H1 (cell line): ENCODE measurements at regions not wholly inside any gene's neighbourhood (a gene's known extent, or its start where the extent isn't known, plus 50 kb on each side); places are given as distances from the start of the nearest gene placed in this dataset.

Experiments
- CTCF ChIA-PET: fragments of 300-600 bp; sonication (Branson Sonifier 250); formaldehyde crosslinking; loops from one replicate; lab custom pipeline; 2021; ENCODE audit not compliant: partially characterized antibody; lab: Charles Lee
- POLR2A ChIA-PET: fragments of 300-600 bp; sonication (Branson Sonifier 250); formaldehyde crosslinking; loops from one replicate; lab custom pipeline; 2021; ENCODE audit warnings: inconsistent platforms; ENCODE audit not compliant: partially characterized antibody; lab: Charles Lee
- DNase-seq, 2 experiments: peaks; one replicate each; pipeline versions ENCODE4 v3.0.0 to v3.0.0-alpha.2; 2010 to 2022; ENCODE audit warnings: low spot score in 2 of 2, low read depth in 1 of 2, mixed read lengths in 1 of 2
- FAIRE-seq: peaks from 2 replicates; lab custom pipeline; 2011; peaks lifted over from hg19 to GRCh38; lab: Jason Lieb, UNC
- H2AFZ ChIP-seq: 2 replicates; pipeline ENCODE4 v1.8.1; 2012; ENCODE audit warnings: low read length, inconsistent platforms
- H2AK5ac ChIP-seq: 2 replicates; pipeline ENCODE4 v1.6.1; 2013; ENCODE audit warnings: low read depth, low read length
- H2BK120ac ChIP-seq: replicated peaks from 2 replicates; pipeline ENCODE3; 2013; ENCODE audit warnings: low read depth, low read length, inconsistent platforms
- H2BK12ac ChIP-seq: 2 replicates; pipeline ENCODE4 v1.6.1; 2013; ENCODE audit warnings: low read depth, low read length
- H2BK15ac ChIP-seq: 2 replicates; pipeline ENCODE4 v1.6.1; 2013; ENCODE audit warnings: low read length
- H2BK20ac ChIP-seq: 2 replicates; pipeline ENCODE4 v1.6.1; 2013; ENCODE audit warnings: low read length
- H2BK5ac ChIP-seq: 2 replicates; pipeline ENCODE4 v1.6.1; 2013; ENCODE audit warnings: low read depth, low read length
- H3K14ac ChIP-seq: 2 replicates; pipeline ENCODE4 v1.6.1; 2013; ENCODE audit warnings: inconsistent platforms; ENCODE audit not compliant: insufficient read length
- H3K18ac ChIP-seq: 2 replicates; pipeline ENCODE4 v1.6.1; 2013; ENCODE audit warnings: low read length; ENCODE audit errors: extremely low read depth
- H3K23ac ChIP-seq: 2 replicates; pipeline ENCODE4 v1.6.1; 2013; ENCODE audit warnings: inconsistent platforms; ENCODE audit not compliant: insufficient read length
- H3K23me2 ChIP-seq: 2 replicates; pipeline ENCODE4 v1.6.1; 2013; ENCODE audit warnings: low read depth, low read length
- H3K27ac ChIP-seq: 2 replicates; pipeline ENCODE4 v1.6.1; 2011; ENCODE audit warnings: low read depth, low read length, inconsistent platforms
- H3K27me3 ChIP-seq, 4 experiments: replicated peaks in 1 of 4; 1 replicate in 1 of 4; 2 replicates in 3 of 4; pipeline versions ENCODE4 v1.6.1 to v1.8.1; 2011 to 2013; ENCODE audit warnings: low read length in 3 of 4, mild to moderate bottlenecking in 3 of 4, inconsistent platforms in 2 of 4, mixed read lengths in 2 of 4, moderate library complexity in 1 of 4; ENCODE audit not compliant: control insufficient read depth in 3 of 4, insufficient read depth in 3 of 4; ENCODE audit errors: extremely low read depth in 1 of 4
- H3K36me3 ChIP-seq, 4 experiments: 2 replicates each; pipeline versions ENCODE4 v1.6.1 to v1.8.1; 2011 to 2013; ENCODE audit warnings: mild to moderate bottlenecking in 4 of 4, low read length in 3 of 4, moderate library complexity in 2 of 4, control low read depth in 1 of 4, inconsistent platforms in 1 of 4; ENCODE audit not compliant: insufficient read depth in 4 of 4, control insufficient read depth in 2 of 4
- H3K4ac ChIP-seq: replicated peaks from 2 replicates; pipeline ENCODE3; 2013; ENCODE audit warnings: low read length, low read depth, mixed read lengths, inconsistent platforms; ENCODE audit not compliant: insufficient read length
- H3K4me1 ChIP-seq, 4 experiments: replicated peaks in 1 of 4; 1 replicate in 1 of 4; 2 replicates in 3 of 4; pipeline versions ENCODE4 v1.6.1 to v1.8.1; 2011 to 2013; ENCODE audit warnings: low read length in 3 of 4, inconsistent platforms in 2 of 4, mixed read lengths in 1 of 4; ENCODE audit not compliant: insufficient read depth in 4 of 4, control insufficient read depth in 3 of 4
- H3K4me2 ChIP-seq, 2 experiments: 2 replicates each; pipeline versions ENCODE4 v1.6.1 to v1.8.1; 2011 to 2013; ENCODE audit warnings: low read depth in 2 of 2, low read length in 2 of 2, control low read depth in 1 of 2, inconsistent platforms in 1 of 2, mild to moderate bottlenecking in 1 of 2; ENCODE audit not compliant: insufficient read depth in 1 of 2
- H3K4me3 ChIP-seq, 4 experiments: fragments of 200-600, 300-600 bp in 1 of 4; sonication (generic), shearing (Covaris generic), sonication (Bioruptor Twin) in 1 of 4; 2 replicates each; pipeline versions ENCODE4 v1.5.1 to v1.8.1; 2011 to 2016; ENCODE audit warnings: low read length in 4 of 4, low read depth in 3 of 4, control low read depth in 2 of 4, inconsistent platforms in 2 of 4, mild to moderate bottlenecking in 2 of 4, mixed read lengths in 1 of 4, moderate library complexity in 1 of 4; ENCODE audit not compliant: insufficient read depth in 2 of 4; ENCODE audit errors: extremely low read depth in 1 of 4
- H3K56ac ChIP-seq: replicated peaks from 2 replicates; pipeline ENCODE3; 2013; ENCODE audit warnings: low read depth, mild to moderate bottlenecking, mixed read lengths, low read length, inconsistent platforms; ENCODE audit not compliant: insufficient read length
- H3K79me1 ChIP-seq: 2 replicates; pipeline ENCODE4 v1.6.1; 2013; ENCODE audit warnings: low read depth, low read length, control low read depth
- H3K79me2 ChIP-seq, 2 experiments: 2 replicates each; pipeline versions ENCODE4 v1.6.1 to v1.8.1; 2012 to 2013; ENCODE audit warnings: low read length in 2 of 2, mild to moderate bottlenecking in 2 of 2, inconsistent platforms in 1 of 2; ENCODE audit not compliant: insufficient read depth in 2 of 2, control insufficient read depth in 1 of 2
- H3K9ac ChIP-seq, 4 experiments: replicated peaks in 1 of 4; 1 replicate in 1 of 4; 2 replicates in 3 of 4; pipeline versions ENCODE4 v1.6.1 to v1.8.1; 2011 to 2013; ENCODE audit warnings: low read depth in 3 of 4, low read length in 3 of 4, control low read depth in 2 of 4, mild to moderate bottlenecking in 2 of 4, moderate library complexity in 2 of 4, inconsistent platforms in 1 of 4; ENCODE audit errors: extremely low read depth in 1 of 4
- H3K9me3 ChIP-seq, 2 experiments: 2 replicates each; pipeline versions ENCODE4 v1.6.1 to v1.8.1; 2012 to 2013; ENCODE audit warnings: mild to moderate bottlenecking in 2 of 2, moderate library complexity in 2 of 2, control low read depth in 1 of 2, inconsistent platforms in 1 of 2, low read depth in 1 of 2, low read length in 1 of 2, mixed read lengths in 1 of 2; ENCODE audit not compliant: insufficient read depth in 2 of 2
- H4K20me1 ChIP-seq, 2 experiments: replicated peaks in 1 of 2; 2 replicates each; pipeline versions ENCODE3 to v1.8.1; 2011 to 2013; ENCODE audit warnings: inconsistent platforms in 2 of 2, low read length in 2 of 2, mild to moderate bottlenecking in 1 of 2; ENCODE audit not compliant: insufficient read depth in 2 of 2, control insufficient read depth in 1 of 2
- H4K5ac ChIP-seq: 2 replicates; pipeline ENCODE4 v1.6.1; 2013; ENCODE audit warnings: low read length, low read depth, mixed read lengths, inconsistent platforms; ENCODE audit not compliant: insufficient read length
- H4K8ac ChIP-seq: 2 replicates; pipeline ENCODE4 v1.8.0; 2013; ENCODE audit warnings: mild to moderate bottlenecking, moderate library complexity, low read length, inconsistent platforms; ENCODE audit not compliant: insufficient read depth; ENCODE audit errors: extremely low read depth
- H4K91ac ChIP-seq: replicated peaks from 2 replicates; pipeline ENCODE3; 2013; ENCODE audit warnings: low read length, mixed read lengths, inconsistent platforms; ENCODE audit not compliant: insufficient read length
- JUND ChIP-seq: IDR thresholded peaks from 2 replicates; pipeline ENCODE4 v1.6.1; 2011; ENCODE audit warnings: mild to moderate bottlenecking, improper control_type of control experiment, low read length
- WGBS, 2 experiments: shearing (Covaris generic) in 1 of 2; methylation state at CpG; one replicate each; pipeline versions ENCODE4 v1.1.6 to v1.1.7; 2013 to 2015; ENCODE audit warnings: low lambda C conversion rate in 2 of 2, mixed read lengths in 2 of 2, inconsistent platforms in 1 of 2, low coverage in 1 of 2, missing lambda C conversion rate in 1 of 2; ENCODE audit not compliant: insufficient replicate concordance in 2 of 2, insufficient coverage in 1 of 2, insufficient read length in 1 of 2; ENCODE audit errors: extremely low coverage in 1 of 2, missing lambda C conversion rate in 1 of 2; 5-methylcytosine and 5-hydroxymethylcytosine counted together

GRCh38 chr3:74041068-74041675 lies 416.4 kb upstream of the PDZRN3 start:
- Histone ChIP-seq H4K5ac (no peak overlapping the region), H2BK20ac (no peak overlapping the region), H2AK5ac (no peak overlapping the region), H2BK12ac (no peak overlapping the region), H3K23ac (no peak overlapping the region), H3K9me3 (no peaks in the 10 kb centered on the region), H3K18ac (no peak overlapping the region), H3K56ac (no peak overlapping the region), H4K20me1 (no peaks in the 10 kb centered on the region), H2AFZ (no peak overlapping the region), H3K14ac (no peak overlapping the region), H3K4me1 (no peaks in the 10 kb centered on the region), H3K36me3 (no peaks in the 10 kb centered on the region), H3K4me2 (no peak overlapping the region), H3K9ac (no peak overlapping the region), H2BK5ac (no peak overlapping the region), H3K23me2 (no peaks in the 10 kb centered on the region), H3K4me3 (no peak overlapping the region), H2BK15ac (no peak overlapping the region), H3K79me1 (no peaks in the 10 kb centered on the region), H3K4ac (no peak overlapping the region), H3K27ac (no peak overlapping the region), H3K79me2 (no peaks in the 10 kb centered on the region), H4K8ac (no peak overlapping the region), H2BK120ac (no peak overlapping the region), H3K27me3 (no peaks in the 10 kb centered on the region), H4K91ac (no peak overlapping the region)
- ChIA-PET POLR2A (interaction anchor here (1.0 kb wide), 1 partner anchor 26 kb away, joined by 3 read pairs; no protein-coding TSS in a partner anchor), CTCF (no interaction called here)
- FAIRE-seq, result no peak
- no peak for TF ChIP-seq JUND
- DNase-seq, result no peak
- WGBS, 2 experiments, result 55% methylated on average over 6 of the region's 6 CpGs; no CpG with 5 or more reads in 1 of the 2 experiments
